Right atrium auricular region (tissue), 2 donors: ENCODE measurements at regions not wholly inside any gene's neighbourhood (a gene's known extent, or its start where the extent isn't known, plus 50 kb on each side); places are given as distances from the start of the nearest gene placed in this dataset.
A peak's percentile ranks its signal among the peaks of the same experiment; 100 is the strongest.

ENCODE experiments used
- DNase-seq: peaks from one replicate; pipeline ENCODE4 v3.0.0-alpha.2; 2019; ENCODE audit warnings: low spot score
- H3K27ac ChIP-seq, 2 donors: fragments of 200-600 bp; sonication (generic); 1 replicate in 1 of 2; 2 replicates in 1 of 2; pipeline ENCODE4 v1.5.1; 2016 to 2019
- H3K27me3 ChIP-seq, 2 donors: fragments of 200-600 bp; sonication (generic); one replicate each; pipeline versions ENCODE4 v1.5.1 to v1.6.0; 2017 to 2019
- H3K36me3 ChIP-seq: fragments of 200-600 bp; sonication (generic); one replicate; pipeline ENCODE4 v1.5.1; 2016
- H3K4me1 ChIP-seq, 2 donors: fragments of 200-600 bp; sonication (generic); one replicate each; pipeline versions ENCODE4 v1.5.1 to v1.6.0; 2017 to 2019
- H3K4me3 ChIP-seq, 2 donors: fragments of 200-600 bp; sonication (generic); 1 replicate in 1 of 2; 2 replicates in 1 of 2; pipeline ENCODE4 v1.5.1; 2017 to 2019; ENCODE audit warnings: mild to moderate bottlenecking in 1 of 2, moderate library complexity in 1 of 2
- H3K9me3 ChIP-seq, 2 donors: fragments of 200-600 bp; sonication (generic); one replicate each; pipeline ENCODE4 v1.5.1; 2019
- CTCF ChIP-seq, 2 donors: fragments of 200-600 bp; sonication (generic); IDR thresholded peaks; one replicate each; pipeline ENCODE4 v1.5.1; 2019; ENCODE audit warnings: antibody characterized with exemption in 2 of 2

DNA sequence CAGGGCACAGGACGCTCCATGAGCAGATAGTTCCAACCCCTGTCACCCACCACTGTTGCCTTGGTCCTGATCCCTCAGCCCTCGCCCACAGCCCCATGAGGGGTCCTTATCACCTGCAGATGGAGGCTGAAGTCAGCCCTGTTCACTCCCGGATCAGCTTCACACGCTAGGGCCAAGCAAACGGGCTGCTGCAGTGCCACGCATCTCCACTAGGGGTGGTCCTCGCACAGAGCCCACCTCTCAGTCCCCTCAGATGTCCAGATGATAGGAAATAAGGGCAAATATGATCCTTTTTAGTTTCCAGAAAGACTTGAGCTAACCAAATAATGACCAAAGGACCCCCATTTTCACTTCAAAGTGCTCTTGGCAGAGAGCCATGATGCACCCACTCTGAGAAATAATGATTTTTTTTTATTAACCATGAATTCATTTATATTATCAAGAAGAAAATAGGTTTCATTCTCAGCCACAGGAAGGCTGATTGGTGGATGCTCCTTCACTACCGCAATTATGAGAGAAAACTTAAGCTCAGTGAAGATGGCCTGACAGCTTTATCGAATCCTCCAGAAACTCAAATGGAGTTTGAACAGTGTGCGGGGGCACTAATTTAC is 71.9 kb upstream of the KLHL29 start:
- TF ChIP-seq CTCF (IDR thresholded peaks at IDR 0.05): peak in 1 of 2 donors; percentile 33

GRCh38 chr2:23314687-23315086 is 70.3 kb upstream of the KLHL29 start:
- no peaks in the 10 kb centered on the region for H3K9me3 ChIP-seq
- DNase-seq: no peak
- H3K36me3 ChIP-seq: no peaks in the 10 kb centered on the region
- no peak for TF ChIP-seq CTCF (IDR thresholded peaks at IDR 0.05)
- no peak overlapping the region for H3K4me3 ChIP-seq
- no peaks in the 10 kb centered on the region for H3K4me1 ChIP-seq
- H3K27ac ChIP-seq: no peak overlapping the region
- no peaks in the 10 kb centered on the region for H3K27me3 ChIP-seq

More for the DNA sequence above, 71.9 kb upstream of the KLHL29 start:
- Histone ChIP-seq H3K27ac (no peak overlapping the region), H3K36me3 (no peaks in the 10 kb centered on the region), H3K4me3 (no peak overlapping the region), H3K9me3 (no peaks in the 10 kb centered on the region), H3K27me3 (no peaks in the 10 kb centered on the region), H3K4me1 (no peaks in the 10 kb centered on the region)
- DNase-seq: no peak

DNA sequence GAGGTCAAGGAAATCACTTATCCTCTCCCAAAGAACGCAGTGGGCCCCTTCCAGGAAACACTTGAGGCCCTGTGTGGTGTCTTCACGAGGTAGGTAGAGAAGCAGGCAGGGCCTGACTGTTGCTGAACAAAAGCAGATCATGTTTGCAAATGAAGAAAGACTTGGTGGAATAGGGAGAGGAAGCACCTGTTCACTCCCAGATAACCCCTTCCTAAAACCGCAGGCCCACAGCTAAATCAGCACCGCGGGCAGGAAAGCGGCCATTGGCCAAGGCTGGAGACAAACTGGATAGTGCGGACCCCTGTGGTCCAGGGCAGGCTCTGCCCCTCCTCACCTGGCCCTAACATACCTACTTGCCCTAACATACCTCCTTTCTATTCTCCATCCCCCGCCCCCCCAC is 64.9 kb upstream of the KLHL29 start:
- no peak overlapping the region for H3K4me3 ChIP-seq
- H3K36me3 ChIP-seq: no peaks in the 10 kb centered on the region
- TF ChIP-seq CTCF (IDR thresholded peaks at IDR 0.05): no peak
- H3K4me1 ChIP-seq: peaks cover 0 to 12% of the 10 kb centered on the region in 2 donors
- DNase-seq: no peak
- H3K9me3 ChIP-seq: no peaks in the 10 kb centered on the region
- H3K27me3 ChIP-seq: no peaks in the 10 kb centered on the region
- no peak overlapping the region for H3K27ac ChIP-seq

DNA sequence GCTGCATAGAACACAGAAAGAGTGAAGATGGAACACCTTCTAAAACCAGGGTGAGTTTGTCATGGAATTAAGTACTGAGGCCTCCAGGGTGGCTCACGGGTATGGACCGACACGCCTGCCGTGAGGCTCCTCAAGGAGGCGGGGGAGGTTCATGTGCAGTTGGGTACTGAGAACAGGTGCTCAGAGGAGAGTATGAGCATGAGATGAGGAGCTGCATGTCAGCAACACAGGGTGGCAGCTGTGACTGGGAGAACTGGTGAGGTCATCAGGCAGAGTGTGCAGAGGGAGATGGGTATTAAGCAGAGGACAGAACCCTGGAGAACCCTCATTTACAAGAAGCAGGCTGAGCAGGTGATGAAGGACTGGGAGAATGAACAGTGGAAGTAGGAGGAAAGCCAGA is 63.2 kb upstream of the KLHL29 start:
- TF ChIP-seq CTCF (IDR thresholded peaks at IDR 0.05): no peak
- no peak overlapping the region for H3K27ac ChIP-seq
- H3K9me3 ChIP-seq: no peaks in the 10 kb centered on the region
- no peaks in the 10 kb centered on the region for H3K27me3 ChIP-seq
- no peaks in the 10 kb centered on the region for H3K36me3 ChIP-seq
- DNase-seq: no peak
- peaks cover 0 to 12% of the 10 kb centered on the region in 2 donors for H3K4me1 ChIP-seq
- H3K4me3 ChIP-seq: no peak overlapping the region

DNA sequence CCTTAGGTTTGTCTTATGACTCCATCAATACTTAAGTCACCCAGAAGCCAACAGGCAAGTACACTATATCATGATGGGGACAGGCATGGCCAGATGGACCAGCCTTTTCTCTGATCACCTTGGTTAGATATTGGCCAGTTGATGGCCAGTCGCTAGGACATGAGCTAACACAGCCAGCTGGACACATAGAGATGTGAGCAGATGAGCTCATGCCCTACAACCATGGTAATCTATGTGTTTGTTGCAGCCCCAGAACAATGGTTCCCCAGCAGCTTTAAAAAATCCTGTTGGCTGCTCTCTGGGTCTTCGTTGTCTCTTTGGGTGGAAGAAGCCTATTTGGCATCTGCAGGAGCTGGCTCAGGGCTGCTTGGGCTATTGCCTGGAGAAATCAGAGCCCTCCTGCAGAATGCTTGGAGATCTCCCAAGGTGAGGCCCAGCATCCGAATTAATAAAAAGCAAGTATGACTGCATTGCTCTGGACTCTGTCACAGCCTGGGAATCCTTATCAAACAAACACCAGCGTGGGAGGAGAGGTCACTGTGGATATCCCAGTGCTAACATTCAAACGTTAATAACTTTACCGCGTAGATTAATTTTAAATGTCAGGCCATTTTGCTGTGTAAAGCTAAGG is 62.3 kb upstream of the KLHL29 start:
- H3K36me3 ChIP-seq: no peaks in the 10 kb centered on the region
- no peaks in the 10 kb centered on the region for H3K27me3 ChIP-seq
- no peak for TF ChIP-seq CTCF (IDR thresholded peaks at IDR 0.05)

More for the DNA sequence above, 62.3 kb upstream of the KLHL29 start:
- no peak overlapping the region for H3K27ac ChIP-seq
- H3K9me3 ChIP-seq: no peaks in the 10 kb centered on the region
- peaks cover 0 to 12% of the 10 kb centered on the region in 2 donors for H3K4me1 ChIP-seq
- DNase-seq: no peak
- H3K4me3 ChIP-seq: no peak overlapping the region
